ENCODE measurements at regions not wholly inside any gene's neighbourhood (a gene's known extent, or its start where the extent isn't known, plus 50 kb on each side); places are given as distances from the start of the nearest gene placed in this dataset.

GRCh38 chr2:76341439-76341838, 630.7 kb upstream of the GCFC2 start:
- no peaks in the 10 kb centered on the region for H4K20me1 ChIP-seq (ENCODE audit: insufficient read depth)
- no peak for DNase-seq (ENCODE audit: low read depth, low spot score)
- H3K27me3 ChIP-seq (ENCODE audit: insufficient read depth, low read length): no peaks in the 10 kb centered on the region
- H3K9me3 ChIP-seq (ENCODE audit: control insufficient read depth in 1 of 2, insufficient read depth in 1 of 2, low read depth in 1 of 2, low read length in 2 of 2): peaks cover 5 to 21% of the 10 kb centered on the region in 2 experiments; a peak in 2 of 4 replicates
- no peak overlapping the region for H2AFZ ChIP-seq (ENCODE audit: low read depth, low read length, poor library complexity, severe bottlenecking)
- POLR2A ChIA-PET: no interaction called here
- H3K4me3 ChIP-seq (replicated peaks in 1 of 2; ENCODE audit: low read depth in 1 of 2, low read length in 2 of 2): no peak overlapping the region
- intact Hi-C loops (cut with micrococcal nuclease): no loop called here
- H3K9me2 ChIP-seq (ENCODE audit: insufficient read depth): no peaks in the 10 kb centered on the region
- CTCF ChIA-PET: no interaction called here
- ATAC-seq: no peak
- H3K79me2 ChIP-seq (ENCODE audit: insufficient read depth, low read length): no peaks in the 10 kb centered on the region
- TF ChIP-seq SP1 (IDR thresholded peaks at IDR 0.05; ENCODE audit: low read depth) (no peak), YY1 (IDR thresholded peaks at IDR 0.05; ENCODE audit: extremely low read depth, insufficient replicate concordance, low read depth, low read length) (no peak), SRF (IDR thresholded peaks at IDR 0.05; ENCODE audit: low read depth) (no peak), EZH2phosphoT487 (IDR thresholded peaks at IDR 0.05; ENCODE audit: borderline replicate concordance) (no peak), ELF1 (IDR thresholded peaks at IDR 0.05; ENCODE audit: borderline replicate concordance, low read depth) (no peak), EGR1 (IDR thresholded peaks at IDR 0.05; ENCODE audit: low read depth) (no peak), POLR2A (IDR thresholded peaks at IDR 0.05; ENCODE audit: borderline replicate concordance, extremely low read depth, insufficient read depth, insufficient read length) (no peak)
- H3K9ac ChIP-seq (ENCODE audit: low read length): no peak overlapping the region
- no TSS peak for BruUV-seq (replicated peaks)
- H3K4me1 ChIP-seq (ENCODE audit: control insufficient read depth in 1 of 2, insufficient read depth in 2 of 2, low read length in 2 of 2): no peaks in the 10 kb centered on the region
- no peak overlapping the region for H3K4me2 ChIP-seq (ENCODE audit: low read length)
- RAD21 ChIA-PET (ENCODE audit: low non-redundant PET in 1 of 2, low total read pairs in 2 of 2, uncharacterized antibody in 2 of 2, unreplicated experiment in 2 of 2): no interaction called here
- H3K36me3 ChIP-seq (ENCODE audit: control insufficient read depth in 1 of 2, insufficient read depth in 2 of 2, low read length in 2 of 2): no peaks in the 10 kb centered on the region
- H3K27ac ChIP-seq (ENCODE audit: low read depth, low read length): no peak overlapping the region

GRCh38 chr2:76332871-76333270, 622.2 kb upstream of the GCFC2 start:
- no TSS peak for BruUV-seq (replicated peaks)
- H3K4me1 ChIP-seq (ENCODE audit: control insufficient read depth in 1 of 2, insufficient read depth in 2 of 2, low read length in 2 of 2): no peaks in the 10 kb centered on the region

More at GRCh38 chr2:76332871-76333270, 622.2 kb upstream of the GCFC2 start:
- H3K9me2 ChIP-seq (ENCODE audit: insufficient read depth): no peaks in the 10 kb centered on the region
- no peak for TF ChIP-seq EZH2phosphoT487 (IDR thresholded peaks at IDR 0.05; ENCODE audit: borderline replicate concordance)
- no peak for TF ChIP-seq EGR1 (IDR thresholded peaks at IDR 0.05; ENCODE audit: low read depth)
- no peak for TF ChIP-seq TCF7L2 (IDR thresholded peaks at IDR 0.05; ENCODE audit: borderline replicate concordance, extremely low read depth, insufficient read depth, insufficient read length)
- no peak for TF ChIP-seq FOSL1 (IDR thresholded peaks at IDR 0.05; ENCODE audit: low read depth)
- TF ChIP-seq ATF3 (IDR thresholded peaks at IDR 0.05): no peak
- TF ChIP-seq EZH2 (IDR thresholded peaks at IDR 0.05): no peak
- TF ChIP-seq CBX3 (IDR thresholded peaks at IDR 0.05; ENCODE audit: low read depth): no peak
- no peak for TF ChIP-seq SP1 (IDR thresholded peaks at IDR 0.05; ENCODE audit: low read depth)
- TF ChIP-seq YY1 (IDR thresholded peaks at IDR 0.05; ENCODE audit: extremely low read depth, insufficient replicate concordance, low read depth, low read length): no peak
- no peak for TF ChIP-seq CEBPB (IDR thresholded peaks at IDR 0.05; ENCODE audit: low read depth)
- no peak for TF ChIP-seq ZNF274 (IDR thresholded peaks at IDR 0.05; ENCODE audit: low read depth, low read length)
- TF ChIP-seq SRF (IDR thresholded peaks at IDR 0.05; ENCODE audit: low read depth): no peak
- TF ChIP-seq ZFX (IDR thresholded peaks at IDR 0.05): no peak
- no peak for TF ChIP-seq MAX (IDR thresholded peaks at IDR 0.05)
- H3K4me2 ChIP-seq (ENCODE audit: low read length): no peak overlapping the region
- ChIA-PET POLR2A (no interaction called here), RAD21 (ENCODE audit: low non-redundant PET in 1 of 2, low total read pairs in 2 of 2, uncharacterized antibody in 2 of 2, unreplicated experiment in 2 of 2) (no interaction called here), CTCF (no interaction called here)
- no peaks in the 10 kb centered on the region for H4K20me1 ChIP-seq (ENCODE audit: insufficient read depth)
- no peak overlapping the region for H3K27ac ChIP-seq (ENCODE audit: low read depth, low read length)
- H3K9ac ChIP-seq (ENCODE audit: low read length): no peak overlapping the region
- ATAC-seq (no peak), DNase-seq (ENCODE audit: low read depth, low spot score) (no peak)
- intact Hi-C loops (cut with micrococcal nuclease): no loop called here
- H3K79me2 ChIP-seq (ENCODE audit: insufficient read depth, low read length): no peaks in the 10 kb centered on the region
- H3K27me3 ChIP-seq (ENCODE audit: insufficient read depth, low read length): no peaks in the 10 kb centered on the region
- no peak overlapping the region for H2AFZ ChIP-seq (ENCODE audit: low read depth, low read length, poor library complexity, severe bottlenecking)
- peaks cover 0 to 9% of the 10 kb centered on the region in 2 experiments; a peak in 1 of 4 replicates for H3K9me3 ChIP-seq (ENCODE audit: control insufficient read depth in 1 of 2, insufficient read depth in 1 of 2, low read depth in 1 of 2, low read length in 2 of 2)
- H3K4me3 ChIP-seq (replicated peaks in 1 of 2; ENCODE audit: low read depth in 1 of 2, low read length in 2 of 2): no peak overlapping the region
- no peaks in the 10 kb centered on the region for H3K36me3 ChIP-seq (ENCODE audit: control insufficient read depth in 1 of 2, insufficient read depth in 2 of 2, low read length in 2 of 2)
